Neutrophil (primary cell): ENCODE measurements at regions not wholly inside any gene's neighbourhood (a gene's known extent, or its start where the extent isn't known, plus 50 kb on each side); places are given as distances from the start of the nearest gene placed in this dataset.

ENCODE experiments used
- H3K27ac ChIP-seq: fragments of 200-600 bp; sonication (generic); 2 replicates; pipeline ENCODE4 v1.5.1; 2016; ENCODE audit warnings: mild to moderate bottlenecking, moderate library complexity
- H3K27me3 ChIP-seq: fragments of 200-600 bp; sonication (generic); 2 replicates; pipeline ENCODE4 v1.6.0; 2016; ENCODE audit warnings: mild to moderate bottlenecking
- H3K36me3 ChIP-seq: fragments of 200-600 bp; sonication (generic); 2 replicates; pipeline ENCODE4 v1.5.1; 2017
- H3K4me1 ChIP-seq, 2 experiments: fragments of 200-600 bp in 1 of 2; sonication (generic) in 1 of 2; 1 replicate in 1 of 2; 2 replicates in 1 of 2; pipeline versions ENCODE4 v1.5.1 to v1.6.1; 2013 to 2016; ENCODE audit warnings: low read depth in 1 of 2, low read length in 1 of 2, mild to moderate bottlenecking in 1 of 2, moderate library complexity in 1 of 2; ENCODE audit not compliant: control insufficient read depth in 1 of 2, insufficient read depth in 1 of 2
- H3K4me3 ChIP-seq, 2 experiments: fragments of 200-600 bp in 1 of 2; sonication (generic) in 1 of 2; 1 replicate in 1 of 2; 2 replicates in 1 of 2; pipeline ENCODE4 v1.5.1; 2013 to 2016; ENCODE audit warnings: low read depth in 1 of 2, low read length in 1 of 2, mild to moderate bottlenecking in 1 of 2, moderate library complexity in 1 of 2
- H3K9me3 ChIP-seq: fragments of 200-600 bp; sonication (generic); 2 replicates; pipeline ENCODE4 v1.5.1; 2016
- TF ChIP-seq, protein P1 (sequence below): fragments of 200-600 bp; sonication (generic); IDR thresholded peaks from 2 replicates; pipeline ENCODE4 v1.5.1; 2016; ENCODE audit warnings: antibody characterized with exemption

DNA sequence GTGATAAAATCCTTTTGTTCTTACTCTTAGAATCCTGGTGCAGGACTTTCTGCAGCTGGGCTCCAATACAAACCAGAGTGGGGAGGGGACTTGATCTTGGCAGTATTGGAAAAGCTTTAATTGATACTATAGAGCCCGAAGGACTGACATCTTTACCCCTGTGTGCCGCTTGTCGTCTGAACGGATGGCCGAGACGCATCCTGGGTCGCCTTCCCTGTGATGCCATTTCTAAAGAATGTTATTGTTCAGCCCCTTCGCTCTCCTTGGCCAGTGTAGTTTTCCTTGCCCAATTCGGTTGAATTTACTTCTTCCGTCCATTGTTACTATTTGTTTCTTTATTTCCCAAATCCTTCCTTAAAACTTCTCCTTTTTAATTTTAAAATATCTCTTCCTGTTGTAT is 80.9 kb downstream of the CLDN34 start:
- H3K27me3 ChIP-seq = no peaks in the 10 kb centered on the region

GRCh38 chrX:10048707-10049106 is 81.5 kb downstream of the CLDN34 start:
- Histone ChIP-seq H3K4me3 (no peak overlapping the region), H3K4me1 (no peaks in the 10 kb centered on the region), H3K27me3 (no peaks in the 10 kb centered on the region), H3K36me3 (no peaks in the 10 kb centered on the region), H3K27ac (no peak overlapping the region), H3K9me3 (no peaks in the 10 kb centered on the region)
- TF ChIP-seq, protein P1, sequence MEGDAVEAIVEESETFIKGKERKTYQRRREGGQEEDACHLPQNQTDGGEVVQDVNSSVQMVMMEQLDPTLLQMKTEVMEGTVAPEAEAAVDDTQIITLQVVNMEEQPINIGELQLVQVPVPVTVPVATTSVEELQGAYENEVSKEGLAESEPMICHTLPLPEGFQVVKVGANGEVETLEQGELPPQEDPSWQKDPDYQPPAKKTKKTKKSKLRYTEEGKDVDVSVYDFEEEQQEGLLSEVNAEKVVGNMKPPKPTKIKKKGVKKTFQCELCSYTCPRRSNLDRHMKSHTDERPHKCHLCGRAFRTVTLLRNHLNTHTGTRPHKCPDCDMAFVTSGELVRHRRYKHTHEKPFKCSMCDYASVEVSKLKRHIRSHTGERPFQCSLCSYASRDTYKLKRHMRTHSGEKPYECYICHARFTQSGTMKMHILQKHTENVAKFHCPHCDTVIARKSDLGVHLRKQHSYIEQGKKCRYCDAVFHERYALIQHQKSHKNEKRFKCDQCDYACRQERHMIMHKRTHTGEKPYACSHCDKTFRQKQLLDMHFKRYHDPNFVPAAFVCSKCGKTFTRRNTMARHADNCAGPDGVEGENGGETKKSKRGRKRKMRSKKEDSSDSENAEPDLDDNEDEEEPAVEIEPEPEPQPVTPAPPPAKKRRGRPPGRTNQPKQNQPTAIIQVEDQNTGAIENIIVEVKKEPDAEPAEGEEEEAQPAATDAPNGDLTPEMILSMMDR = no peak

More for the DNA sequence above, 80.9 kb downstream of the CLDN34 start:
- Histone ChIP-seq H3K4me1 (no peaks in the 10 kb centered on the region), H3K36me3 (no peaks in the 10 kb centered on the region), H3K4me3 (no peak overlapping the region), H3K27ac (no peak overlapping the region), H3K9me3 (no peaks in the 10 kb centered on the region)
- TF ChIP-seq, protein P1 = no peak

DNA sequence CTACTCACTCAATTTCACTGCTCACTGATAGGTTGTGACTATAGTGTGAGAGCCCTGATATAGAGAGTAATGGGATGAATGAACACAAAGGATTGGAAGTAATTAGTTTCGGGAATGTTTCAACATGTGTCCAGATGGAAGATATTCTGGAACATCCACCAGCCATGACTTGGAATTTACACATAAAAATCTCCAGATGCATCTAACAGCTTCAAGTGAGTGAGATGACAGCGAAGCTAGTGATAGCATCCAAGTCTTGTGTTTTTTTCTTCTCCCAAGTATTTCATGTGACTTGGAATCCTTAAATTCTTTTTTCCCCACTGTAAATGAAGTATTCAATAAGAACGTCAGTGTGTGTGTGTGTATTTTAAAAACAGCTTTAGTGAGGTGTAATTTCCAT is 82.1 kb downstream of the CLDN34 start:
- Histone ChIP-seq H3K4me3 (no peak overlapping the region), H3K9me3 (no peaks in the 10 kb centered on the region), H3K27ac (no peak overlapping the region), H3K4me1 (no peaks in the 10 kb centered on the region), H3K36me3 (no peaks in the 10 kb centered on the region), H3K27me3 (no peaks in the 10 kb centered on the region)
- TF ChIP-seq, protein P1 = no peak

GRCh38 chrX:10050481-10050880 is 83.3 kb downstream of the CLDN34 start:
- H3K36me3 ChIP-seq = no peaks in the 10 kb centered on the region
- H3K4me1 ChIP-seq = no peaks in the 10 kb centered on the region
- H3K27me3 ChIP-seq = no peaks in the 10 kb centered on the region
- TF ChIP-seq, protein P1 = no peak
- H3K27ac ChIP-seq = no peak overlapping the region
- no peaks in the 10 kb centered on the region for H3K9me3 ChIP-seq
- H3K4me3 ChIP-seq = no peak overlapping the region

- H3K27me3 ChIP-seq = no peaks in the 10 kb centered on the region
- no peaks in the 10 kb centered on the region for H3K36me3 ChIP-seq
- no peak overlapping the region for H3K27ac ChIP-seq
- H3K9me3 ChIP-seq = no peaks in the 10 kb centered on the region
- TF ChIP-seq, protein P1 = no peak
- H3K4me1 ChIP-seq = no peaks in the 10 kb centered on the region
- no peak overlapping the region for H3K4me3 ChIP-seq
These were observed 84.8 kb downstream of the CLDN34 start for GRCh38 chrX:10051866-10052480.
